ENCODE measurements at regions not wholly inside any gene's neighbourhood (a gene's known extent, or its start where the extent isn't known, plus 50 kb on each side); places are given as distances from the start of the nearest gene placed in this dataset.

DNA sequence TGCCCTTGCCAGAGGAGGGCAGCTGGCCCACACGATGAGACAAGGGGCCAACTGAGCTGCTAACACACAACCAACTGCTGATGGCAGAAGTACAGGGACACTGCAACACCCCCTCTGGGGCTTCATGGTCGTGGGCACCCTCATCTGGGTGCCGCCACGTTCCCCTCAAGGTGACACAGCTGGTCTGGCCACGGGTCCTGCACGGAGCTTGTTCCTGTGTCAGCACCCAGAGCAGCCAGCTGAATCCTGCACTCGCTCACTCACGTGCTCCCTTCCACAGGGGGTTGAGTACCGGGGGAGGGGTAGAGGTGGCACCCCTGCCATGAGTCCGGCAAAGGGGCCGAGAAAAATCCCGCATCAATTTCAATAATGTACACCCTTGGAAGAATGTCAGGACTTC lies 1319.1 kb downstream of the REEP3 start:
- H3K4me3 Mint-ChIP-seq = no peak overlapping the region
- H3K4me1 Mint-ChIP-seq = no peaks in the 10 kb centered on the region
- peaks cover 2% of the 10 kb centered on the region for H3K9me3 Mint-ChIP-seq
- no peaks in the 10 kb centered on the region for H3K36me3 Mint-ChIP-seq (ENCODE audit: low read depth)
- H3K9ac ChIP-seq (ENCODE audit: extremely low read depth, low read length, poor library complexity, severe bottlenecking) = no peak overlapping the region
- H3K36me3 ChIP-seq (ENCODE audit: control insufficient read depth, insufficient read depth, low read length) = no peaks in the 10 kb centered on the region
- no peaks in the 10 kb centered on the region for H3K9me3 ChIP-seq (ENCODE audit: control insufficient read depth, low read length)
- DNase-seq = no peak
- WGBS, 2 experiments (ENCODE audit: insufficient coverage in 1 of 2, insufficient read length in 1 of 2) = 88 to 92% methylated on average over 7 to 12 of the region's 12 CpGs
- H3K27me3 Mint-ChIP-seq (ENCODE audit: insufficient read depth) = no peaks in the 10 kb centered on the region
- TF ChIP-seq, protein P1, sequence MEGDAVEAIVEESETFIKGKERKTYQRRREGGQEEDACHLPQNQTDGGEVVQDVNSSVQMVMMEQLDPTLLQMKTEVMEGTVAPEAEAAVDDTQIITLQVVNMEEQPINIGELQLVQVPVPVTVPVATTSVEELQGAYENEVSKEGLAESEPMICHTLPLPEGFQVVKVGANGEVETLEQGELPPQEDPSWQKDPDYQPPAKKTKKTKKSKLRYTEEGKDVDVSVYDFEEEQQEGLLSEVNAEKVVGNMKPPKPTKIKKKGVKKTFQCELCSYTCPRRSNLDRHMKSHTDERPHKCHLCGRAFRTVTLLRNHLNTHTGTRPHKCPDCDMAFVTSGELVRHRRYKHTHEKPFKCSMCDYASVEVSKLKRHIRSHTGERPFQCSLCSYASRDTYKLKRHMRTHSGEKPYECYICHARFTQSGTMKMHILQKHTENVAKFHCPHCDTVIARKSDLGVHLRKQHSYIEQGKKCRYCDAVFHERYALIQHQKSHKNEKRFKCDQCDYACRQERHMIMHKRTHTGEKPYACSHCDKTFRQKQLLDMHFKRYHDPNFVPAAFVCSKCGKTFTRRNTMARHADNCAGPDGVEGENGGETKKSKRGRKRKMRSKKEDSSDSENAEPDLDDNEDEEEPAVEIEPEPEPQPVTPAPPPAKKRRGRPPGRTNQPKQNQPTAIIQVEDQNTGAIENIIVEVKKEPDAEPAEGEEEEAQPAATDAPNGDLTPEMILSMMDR (conservative IDR thresholded peaks at IDR 0.05) = no peak
- H3K27me3 ChIP-seq (ENCODE audit: control insufficient read depth, insufficient read depth, low read length, poor library complexity, severe bottlenecking) = no peaks in the 10 kb centered on the region
- H3K4me3 ChIP-seq (ENCODE audit: low read length) = no peak overlapping the region
- H3K4me1 ChIP-seq (ENCODE audit: control insufficient read depth, insufficient read depth, low read length) = no peaks in the 10 kb centered on the region
- H3K27ac Mint-ChIP-seq = no peak overlapping the region
- no peak overlapping the region for H3K27ac ChIP-seq (ENCODE audit: low read depth, low read length)

DNA sequence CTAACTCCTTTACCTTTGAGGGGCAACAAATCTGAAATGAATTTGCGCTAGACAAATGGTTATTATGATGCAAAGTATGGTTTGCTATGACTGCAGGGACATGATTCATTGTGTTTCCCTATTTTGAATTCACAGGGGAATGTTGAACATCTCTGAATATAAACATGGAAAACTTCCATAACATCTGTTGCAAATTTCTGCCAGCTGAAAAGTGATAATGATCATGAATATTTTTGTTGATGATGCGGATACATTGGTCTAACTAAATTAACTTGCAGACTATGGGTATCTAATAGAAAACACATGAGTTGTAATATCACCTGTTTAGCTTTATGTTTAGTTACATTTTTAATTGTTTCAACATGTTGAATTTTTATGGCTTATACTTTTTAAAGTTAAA lies 1325.5 kb downstream of the REEP3 start:
- H3K4me3 ChIP-seq (ENCODE audit: low read length) = no peak overlapping the region

DNA sequence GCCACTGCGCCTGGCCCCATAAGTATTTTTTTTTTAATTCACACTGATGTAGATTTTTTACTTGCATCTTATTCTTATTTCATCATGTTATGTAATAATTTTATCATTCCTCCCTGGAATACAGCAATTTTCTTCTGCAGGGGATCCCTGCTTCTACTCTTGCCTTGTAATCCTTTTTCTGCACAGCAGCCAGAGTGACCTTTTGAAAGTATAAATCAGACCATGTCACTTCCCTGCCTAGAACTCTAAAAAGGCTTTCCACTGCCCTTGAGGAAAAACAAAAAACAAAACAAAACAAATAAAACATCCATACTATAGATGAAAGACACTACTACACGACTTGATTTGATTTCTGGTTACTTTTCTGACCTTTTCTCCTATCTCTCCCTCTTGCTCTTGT lies 1334.7 kb downstream of the REEP3 start:
- WGBS, 2 experiments (ENCODE audit: insufficient coverage in 1 of 2, insufficient read length in 1 of 2) = 60 to 68% methylated on average over 1 to 2 of the region's 2 CpGs
- Mint-ChIP-seq H3K27me3 (ENCODE audit: insufficient read depth) (no peaks in the 10 kb centered on the region), H3K9me3 (no peaks in the 10 kb centered on the region), H3K4me1 (peaks cover 13% of the 10 kb centered on the region), H3K36me3 (ENCODE audit: low read depth) (no peaks in the 10 kb centered on the region), H3K27ac (peak overlapping the region; percentile 5), H3K4me3 (no peak overlapping the region)
- Histone ChIP-seq H3K27me3 (ENCODE audit: control insufficient read depth, insufficient read depth, low read length, poor library complexity, severe bottlenecking) (no peaks in the 10 kb centered on the region), H3K36me3 (ENCODE audit: control insufficient read depth, insufficient read depth, low read length) (no peaks in the 10 kb centered on the region), H3K9me3 (ENCODE audit: control insufficient read depth, low read length) (no peaks in the 10 kb centered on the region), H3K4me3 (ENCODE audit: low read length) (no peak overlapping the region), H3K4me1 (ENCODE audit: control insufficient read depth, insufficient read depth, low read length) (peaks cover 3% of the 10 kb centered on the region), H3K9ac (ENCODE audit: extremely low read depth, low read length, poor library complexity, severe bottlenecking) (no peak overlapping the region), H3K27ac (ENCODE audit: low read depth, low read length) (no peak overlapping the region)
- no peak for DNase-seq
- TF ChIP-seq, protein P1 (conservative IDR thresholded peaks at IDR 0.05) = no peak

More for the DNA sequence above, 1325.5 kb downstream of the REEP3 start:
- Mint-ChIP-seq H3K27ac (no peak overlapping the region), H3K27me3 (ENCODE audit: insufficient read depth) (no peaks in the 10 kb centered on the region), H3K9me3 (no peaks in the 10 kb centered on the region), H3K36me3 (ENCODE audit: low read depth) (no peaks in the 10 kb centered on the region), H3K4me1 (no peaks in the 10 kb centered on the region), H3K4me3 (no peak overlapping the region)
- Histone ChIP-seq H3K27me3 (ENCODE audit: control insufficient read depth, insufficient read depth, low read length, poor library complexity, severe bottlenecking) (no peaks in the 10 kb centered on the region), H3K9me3 (ENCODE audit: control insufficient read depth, low read length) (no peaks in the 10 kb centered on the region), H3K4me1 (ENCODE audit: control insufficient read depth, insufficient read depth, low read length) (no peaks in the 10 kb centered on the region), H3K27ac (ENCODE audit: low read depth, low read length) (no peak overlapping the region), H3K36me3 (ENCODE audit: control insufficient read depth, insufficient read depth, low read length) (no peaks in the 10 kb centered on the region), H3K9ac (ENCODE audit: extremely low read depth, low read length, poor library complexity, severe bottlenecking) (no peak overlapping the region)
- TF ChIP-seq, protein P1 (conservative IDR thresholded peaks at IDR 0.05) = no peak
- WGBS, 2 experiments (ENCODE audit: insufficient coverage in 1 of 2, insufficient read length in 1 of 2) = 100% methylated on average over 1 to 2 of the region's 2 CpGs
- no peak for DNase-seq
